ENCODE measurements at regions not wholly inside any gene's neighbourhood (a gene's known extent, or its start where the extent isn't known, plus 50 kb on each side); places are given as distances from the start of the nearest gene placed in this dataset.

- no peaks in the 10 kb centered on the region for H3K9me3 ChIP-seq
- no peak overlapping the region for H3K9ac ChIP-seq
- TF ChIP-seq TEAD4 (IDR thresholded peaks at IDR 0.05; ENCODE audit: borderline replicate concordance, insufficient read depth) (no peak), NRF1 (IDR thresholded peaks at IDR 0.05; ENCODE audit: low read depth, low read length) (no peak), SMC3 (IDR thresholded peaks at IDR 0.05; ENCODE audit: low read depth, low read length) (no peak), EP300 (IDR thresholded peaks at IDR 0.05; ENCODE audit: borderline replicate concordance in 1 of 2, low read depth in 1 of 2, low read length in 1 of 2) (no peak), YY1 (IDR thresholded peaks at IDR 0.05; ENCODE audit: low read depth) (no peak), ELF1 (IDR thresholded peaks at IDR 0.05) (no peak)
- no peak overlapping the region for H2AFZ ChIP-seq (ENCODE audit: low read depth)
- peaks cover 28% of the 10 kb centered on the region for H3F3A ChIP-seq (replicated peaks; ENCODE audit: insufficient read depth)
- H3K9me2 ChIP-seq: no peaks in the 10 kb centered on the region
- 92% methylated on average over 4 of the region's 4 CpGs for WGBS (ENCODE audit: low lambda C conversion rate)
- POLR2A ChIA-PET: no interaction called here
- H4K20me1 ChIP-seq (ENCODE audit: insufficient read depth): no peaks in the 10 kb centered on the region
- no peak overlapping the region for H3K4me2 ChIP-seq
- H3K27me3 ChIP-seq (ENCODE audit: insufficient read depth): no peaks in the 10 kb centered on the region
- H3K36me3 ChIP-seq (replicated peaks in 1 of 2; ENCODE audit: control insufficient read depth in 1 of 2, insufficient read depth in 2 of 2, low read length in 1 of 2): no peaks in the 10 kb centered on the region
- H3K27ac ChIP-seq (ENCODE audit: low read depth in 2 of 2, low read length in 1 of 2): no peak overlapping the region
- DNase-seq: no peak
- peaks cover 0 to 30% of the 10 kb centered on the region in 2 experiments; a peak in 3 of 4 replicates for H3K4me1 ChIP-seq (ENCODE audit: control insufficient read depth in 1 of 2, insufficient read depth in 2 of 2, low read depth in 1 of 2, low read length in 1 of 2)
- CTCF ChIA-PET: no interaction called here
- no peak overlapping the region for H3K4me3 ChIP-seq (ENCODE audit: low read depth in 2 of 2, low read length in 1 of 2)
- H3K79me2 ChIP-seq (ENCODE audit: insufficient read depth): no peaks in the 10 kb centered on the region
These were observed 90.5 kb upstream of the FN1 start for GRCh38 chr2:215526341-215526740.

- no peaks in the 10 kb centered on the region for H3K27me3 ChIP-seq (ENCODE audit: insufficient read depth)
- no peaks in the 10 kb centered on the region for H3K79me2 ChIP-seq (ENCODE audit: insufficient read depth)
- no peak overlapping the region for H3K4me2 ChIP-seq
- no peak for TF ChIP-seq MEF2A (IDR thresholded peaks at IDR 0.05; ENCODE audit: borderline replicate concordance, low read depth)
- TF ChIP-seq GABPA (IDR thresholded peaks at IDR 0.05; ENCODE audit: low read depth): no peak
- TF ChIP-seq POLR2AphosphoS5 (IDR thresholded peaks at IDR 0.05; ENCODE audit: low read depth, low read length): no peak
- no peak for TF ChIP-seq RFX5 (IDR thresholded peaks at IDR 0.05; ENCODE audit: low read length)
- TF ChIP-seq JUND (IDR thresholded peaks at IDR 0.05): no peak
- no peak for TF ChIP-seq MXI1 (IDR thresholded peaks at IDR 0.05; ENCODE audit: low read depth, low read length)
- TF ChIP-seq SIN3A (IDR thresholded peaks at IDR 0.05; ENCODE audit: borderline replicate concordance, low read depth, low read length): no peak
- DNase-seq: no peak
- H3K36me3 ChIP-seq (replicated peaks in 1 of 2; ENCODE audit: control insufficient read depth in 1 of 2, insufficient read depth in 2 of 2, low read length in 1 of 2): no peaks in the 10 kb centered on the region
- H3K27ac ChIP-seq (ENCODE audit: low read depth in 2 of 2, low read length in 1 of 2): no peak overlapping the region
- H3K9me3 ChIP-seq: no peaks in the 10 kb centered on the region
- peaks cover 0 to under 1% of the 10 kb centered on the region in 2 experiments; a peak in 1 of 4 replicates for H3K4me1 ChIP-seq (ENCODE audit: control insufficient read depth in 1 of 2, insufficient read depth in 2 of 2, low read depth in 1 of 2, low read length in 1 of 2)
- no peaks in the 10 kb centered on the region for H4K20me1 ChIP-seq (ENCODE audit: insufficient read depth)
- no peaks in the 10 kb centered on the region for H3K9me2 ChIP-seq
- CTCF ChIA-PET: no interaction called here
- H3F3A ChIP-seq (replicated peaks; ENCODE audit: insufficient read depth): no peaks in the 10 kb centered on the region
- H3K4me3 ChIP-seq (ENCODE audit: low read depth in 2 of 2, low read length in 1 of 2): no peak overlapping the region
- POLR2A ChIA-PET: no interaction called here
- no peak overlapping the region for H3K9ac ChIP-seq
- 88% methylated on average over 1 of the region's 1 CpG for WGBS (ENCODE audit: low lambda C conversion rate)
- H2AFZ ChIP-seq (ENCODE audit: low read depth): no peak overlapping the region
These were observed 86.4 kb upstream of the FN1 start for GRCh38 chr2:215522237-215522636.

- H3K4me2 ChIP-seq: no peak overlapping the region
- ChIA-PET POLR2A (no interaction called here), CTCF (interaction anchor here (0.7 to 1.9 kb wide), 2 partner anchors 17 to 307 kb away, joined by 3 to 5 read pairs; no protein-coding TSS in a partner anchor)
- no peaks in the 10 kb centered on the region for H3K9me2 ChIP-seq
- H3K9me3 ChIP-seq: no peaks in the 10 kb centered on the region
- 83% methylated on average over 3 of the region's 3 CpGs for whole genome bisulfite sequencing (ENCODE audit: low lambda C conversion rate)
- peak overlapping the region; percentile 44; the same call in 1 of the 2 replicates for H2AFZ ChIP-seq (ENCODE audit: low read depth)
- H3K4me1 ChIP-seq (ENCODE audit: control insufficient read depth in 1 of 2, insufficient read depth in 2 of 2, low read depth in 1 of 2, low read length in 1 of 2): no peaks in the 10 kb centered on the region
- H3K27me3 ChIP-seq (ENCODE audit: insufficient read depth): no peaks in the 10 kb centered on the region
- H3K4me3 ChIP-seq (ENCODE audit: low read depth in 2 of 2, low read length in 1 of 2): no peak overlapping the region
- no peak overlapping the region for H3K9ac ChIP-seq
- no peaks in the 10 kb centered on the region for H4K20me1 ChIP-seq (ENCODE audit: insufficient read depth)
- H3K36me3 ChIP-seq (replicated peaks in 1 of 2; ENCODE audit: control insufficient read depth in 1 of 2, insufficient read depth in 2 of 2, low read length in 1 of 2): no peaks in the 10 kb centered on the region
- H3F3A ChIP-seq (replicated peaks; ENCODE audit: insufficient read depth): no peaks in the 10 kb centered on the region
- TF ChIP-seq JUND (IDR thresholded peaks at IDR 0.05) (no peak), TAF1 (IDR thresholded peaks at IDR 0.05; ENCODE audit: borderline replicate concordance, low read depth, low read length) (no peak), ZBTB33 (IDR thresholded peaks at IDR 0.05; ENCODE audit: borderline replicate concordance, low read depth) (no peak), GATA2 (CRISPR knock-in tag; IDR thresholded peaks at IDR 0.05) (no peak), PBX3 (IDR thresholded peaks at IDR 0.05) (no peak), SIN3A (IDR thresholded peaks at IDR 0.05; ENCODE audit: borderline replicate concordance, low read depth, low read length) (no peak), EZH2phosphoT487 (IDR thresholded peaks at IDR 0.05; ENCODE audit: borderline replicate concordance, low read depth) (no peak), POLR2AphosphoS5 (IDR thresholded peaks at IDR 0.05; ENCODE audit: low read depth, low read length) (no peak), ELF1 (IDR thresholded peaks at IDR 0.05) (no peak)
- no peak for DNase-seq
- H3K27ac ChIP-seq (ENCODE audit: low read depth in 2 of 2, low read length in 1 of 2): no peak overlapping the region
- H3K79me2 ChIP-seq (ENCODE audit: insufficient read depth): no peaks in the 10 kb centered on the region
These were observed 85.2 kb upstream of the FN1 start for GRCh38 chr2:215521031-215521430.

All from SK-N-SH (cell line).